Activated CD8-positive, alpha-beta memory T cell treated with anti-CD3 and anti-CD28 coated beads for 4 hours (primary cell): ENCODE measurements at regions not wholly inside any gene's neighbourhood (a gene's known extent, or its start where the extent isn't known, plus 50 kb on each side); places are given as distances from the start of the nearest gene placed in this dataset.

Experiments
- DNase-seq, 2 donors: peaks; one replicate each; pipeline ENCODE4 v3.0.0-alpha.2; 2020; ENCODE audit warnings: low read depth in 2 of 2

GRCh38 chr3:182214416-182214815 lies 502.7 kb downstream of the SOX2 start:
- no peak for DNase-seq

- DNase-seq, result no peak
Measured at GRCh38 chr3:182215881-182216280, 504.2 kb downstream of the SOX2 start.

- DNase-seq, result no peak
Measured at GRCh38 chr3:182216311-182216970, 504.7 kb downstream of the SOX2 start.

DNA sequence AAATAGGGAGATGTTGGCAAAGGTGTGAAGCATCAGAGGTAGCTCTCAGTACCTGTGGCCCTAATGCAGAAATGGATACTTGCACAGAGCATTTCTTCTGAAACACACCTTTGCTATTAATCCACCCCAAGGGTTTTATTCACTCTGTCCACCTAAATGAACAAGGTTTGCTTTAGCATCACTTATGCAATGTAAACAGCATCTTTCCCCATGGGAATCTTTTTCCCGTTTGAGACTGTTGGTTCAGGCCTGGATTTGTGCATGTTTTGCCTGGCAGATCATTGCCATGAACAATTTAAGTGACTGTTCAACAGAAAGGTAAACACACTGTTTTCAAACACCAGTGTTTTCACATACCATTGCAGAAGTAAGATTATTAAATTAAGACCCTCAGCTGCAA lies 508.3 kb downstream of the SOX2 start:
- DNase-seq, result no peak

GRCh38 chr3:182220471-182220870 lies 508.7 kb downstream of the SOX2 start:
- DNase-seq, result no peak

- no peak for DNase-seq
Measured at GRCh38 chr3:182226995-182227394, 515.3 kb downstream of the SOX2 start.

DNA sequence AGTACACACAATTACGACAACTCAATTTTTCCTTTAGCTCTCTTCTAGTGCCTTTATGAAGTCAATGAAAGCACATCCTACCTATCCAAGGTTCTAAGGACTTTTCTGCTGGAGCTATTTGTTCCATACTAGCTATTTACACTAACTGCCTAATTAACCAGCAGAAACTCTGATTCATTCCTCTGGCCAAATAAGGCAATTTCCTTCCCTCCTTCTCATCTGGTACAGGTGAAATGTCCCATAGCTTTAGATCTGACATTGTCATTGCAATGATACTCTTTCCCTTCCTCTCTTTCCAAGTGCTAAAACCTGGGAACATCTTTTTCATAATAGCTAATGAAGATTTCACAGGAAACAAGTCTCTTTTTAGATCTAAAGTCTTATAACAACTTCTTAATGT lies 521.7 kb downstream of the SOX2 start:
- DNase-seq, result no peak

DNA sequence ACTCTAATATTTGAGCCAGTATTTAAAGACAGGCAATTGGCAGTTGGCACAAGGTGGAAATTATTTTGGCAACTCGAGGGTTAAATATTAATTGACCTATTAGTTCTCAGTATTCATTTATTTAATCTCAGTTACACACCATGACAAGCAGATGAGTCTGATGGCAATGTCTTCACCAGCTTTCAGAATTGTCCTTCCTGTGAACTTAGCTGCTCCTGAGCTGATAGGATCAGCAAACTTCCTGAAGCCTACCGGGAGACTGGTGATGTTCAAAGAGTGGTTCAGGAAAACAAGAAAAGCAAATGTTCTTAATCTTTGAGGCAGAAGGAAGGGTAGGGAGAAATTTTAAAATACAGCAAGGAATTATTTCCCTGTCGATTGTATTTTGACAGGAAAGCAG lies 522.2 kb downstream of the SOX2 start:
- DNase-seq, result no peak

DNA sequence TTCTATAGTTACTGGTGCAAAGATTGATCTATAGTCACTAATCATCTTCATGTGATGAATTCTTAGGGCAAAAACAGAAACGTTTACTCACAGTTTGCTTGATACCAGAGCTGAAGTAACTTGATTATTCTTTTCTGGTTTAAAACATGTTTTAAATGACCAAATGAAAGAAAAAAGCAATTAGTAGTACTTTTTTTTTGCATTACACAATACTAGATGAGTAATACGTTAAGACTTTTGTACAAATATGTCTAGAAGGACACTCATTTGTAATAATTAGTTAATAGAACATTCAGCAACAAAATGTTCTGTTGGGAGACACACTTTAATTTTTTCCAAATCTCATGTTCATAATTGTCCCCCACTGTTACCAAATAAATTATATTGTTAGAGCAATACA lies 523.2 kb downstream of the SOX2 start:
- DNase-seq, result no peak

DNA sequence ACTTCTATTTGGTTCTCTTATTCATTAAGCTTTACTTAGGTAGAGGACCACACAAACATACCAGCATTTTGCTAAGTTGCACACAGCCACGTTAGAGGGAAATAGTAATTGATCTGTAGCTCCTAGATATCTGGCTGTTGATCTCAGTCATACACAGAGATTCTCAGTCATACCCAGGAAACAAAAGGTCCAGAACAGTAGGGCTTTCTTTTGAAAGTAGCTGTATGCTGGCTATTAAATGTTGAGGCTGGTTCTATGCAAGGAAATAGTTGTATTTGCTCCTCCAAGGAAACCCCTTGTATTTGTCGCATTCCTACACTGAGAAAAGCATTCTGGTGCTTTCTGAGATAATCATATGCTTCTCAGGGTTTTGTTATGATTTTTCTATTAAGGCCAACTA lies 523.8 kb downstream of the SOX2 start:
- no peak for DNase-seq

- DNase-seq, result no peak
Measured at GRCh38 chr3:182238126-182238525, 526.4 kb downstream of the SOX2 start.

- no peak for DNase-seq
Measured at GRCh38 chr3:182239316-182239715, 527.6 kb downstream of the SOX2 start.

DNA sequence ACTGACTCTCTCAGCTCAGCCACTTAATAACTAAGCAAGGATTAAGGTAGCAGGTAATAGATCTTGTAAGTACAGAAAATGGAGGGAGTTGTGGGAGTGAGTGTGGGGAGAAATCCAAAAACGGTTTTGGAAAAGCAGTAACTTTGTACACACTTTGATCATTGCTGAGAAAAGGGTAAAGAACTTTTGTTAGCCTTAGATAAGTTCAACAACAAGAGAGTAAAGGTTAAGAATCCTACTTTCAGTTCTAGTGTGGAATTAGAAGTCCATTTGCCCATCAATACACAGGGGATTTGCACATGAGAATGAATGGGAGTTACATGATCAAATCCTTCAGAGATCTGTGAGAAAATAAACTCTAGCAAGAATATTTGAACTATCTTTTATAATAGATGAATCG lies 528.7 kb downstream of the SOX2 start:
- DNase-seq, result no peak

GRCh38 chr3:182241196-182241765 lies 529.6 kb downstream of the SOX2 start:
- DNase-seq, result no peak

DNA sequence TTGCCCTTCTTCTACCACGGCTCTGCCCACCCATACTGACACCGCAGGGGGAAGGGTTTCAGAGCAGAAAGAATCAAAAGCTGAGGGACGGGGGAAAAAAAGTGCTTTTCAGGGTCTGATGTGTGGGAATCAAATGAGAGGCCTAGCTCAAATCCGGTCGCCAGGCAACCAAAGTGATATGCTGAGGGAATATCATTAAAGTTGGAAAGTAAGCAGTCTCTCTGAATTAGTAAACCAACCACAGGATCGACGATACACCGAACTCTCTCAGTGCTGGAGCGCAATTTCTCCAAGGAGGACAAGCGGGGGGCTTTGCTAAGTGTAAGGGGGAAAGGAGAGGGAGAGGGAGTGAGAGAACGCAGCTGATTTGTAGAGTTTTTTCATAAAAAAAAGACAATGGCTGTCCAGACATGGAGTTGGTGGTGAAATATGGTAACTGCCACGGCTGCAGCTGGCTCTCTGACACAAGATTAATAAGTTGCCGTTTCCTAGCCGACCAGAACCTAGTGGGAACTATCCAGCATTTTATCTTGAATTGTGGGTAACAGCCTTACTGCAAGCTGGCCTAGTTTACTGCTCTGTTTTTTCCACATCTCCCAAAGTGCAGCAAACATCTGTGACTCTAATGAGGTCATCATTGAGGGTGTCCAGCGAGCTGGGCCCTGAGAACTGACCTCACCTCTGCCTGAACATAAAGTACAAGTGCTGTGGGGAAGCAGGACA lies 530.2 kb downstream of the SOX2 start:
- DNase-seq, result no peak

GRCh38 chr3:182242489-182242942 lies 530.8 kb downstream of the SOX2 start:
- DNase-seq, result no peak

DNA sequence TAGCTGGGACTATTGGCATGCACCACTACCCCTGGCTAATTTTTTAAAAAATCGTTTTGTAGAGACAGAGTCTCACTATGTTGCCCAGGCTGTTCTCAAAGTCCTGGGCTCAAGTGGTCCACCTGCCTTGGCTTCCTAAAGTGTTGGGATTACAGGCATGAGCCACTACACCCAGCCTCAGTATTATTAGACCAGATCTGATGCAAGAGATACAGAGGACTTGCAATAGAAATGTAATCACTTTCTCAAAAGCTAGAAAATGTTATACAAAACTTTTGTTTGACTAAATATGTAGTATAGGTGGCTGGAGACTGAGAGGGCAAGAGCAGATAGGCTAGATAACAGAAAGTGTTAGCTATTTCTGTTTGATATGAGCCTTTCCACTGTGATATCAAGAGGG lies 531.9 kb downstream of the SOX2 start:
- DNase-seq, result no peak

DNA sequence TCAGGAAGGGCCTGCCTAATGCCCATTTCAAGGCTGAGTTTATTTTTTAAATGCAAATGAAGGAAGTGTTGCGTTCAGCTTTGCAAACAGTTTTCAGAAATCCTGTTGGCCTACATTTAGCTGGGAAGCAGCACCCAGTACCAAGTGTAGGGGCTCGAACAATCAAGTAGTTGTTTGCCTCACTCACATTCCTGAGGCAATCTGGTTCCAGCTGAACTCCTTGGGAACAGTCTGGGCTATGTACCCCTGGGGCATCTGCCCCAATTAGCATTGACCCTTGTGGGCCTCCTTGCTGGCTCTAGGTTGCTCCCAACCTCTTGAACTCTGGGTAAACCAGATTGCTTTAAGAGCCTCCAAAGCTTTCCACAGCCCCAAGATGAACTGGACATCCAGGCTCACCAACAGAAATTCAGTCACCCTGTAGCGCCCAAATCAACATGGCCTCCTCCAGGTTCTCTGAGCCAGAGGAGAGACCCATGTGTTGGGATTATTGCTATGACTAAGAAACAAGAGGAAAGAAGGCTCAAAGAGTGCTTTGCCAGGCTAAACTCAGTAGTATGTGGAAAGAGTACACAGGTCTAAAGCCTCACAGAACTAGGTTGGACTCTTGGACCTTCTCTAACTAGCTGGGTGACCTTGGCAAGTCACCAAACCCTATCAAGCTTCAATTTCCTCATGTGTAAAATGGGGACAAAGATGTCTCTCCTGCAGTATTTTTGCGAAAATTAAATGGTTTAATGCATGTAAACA lies 532.7 kb downstream of the SOX2 start:
- no peak for DNase-seq

DNA sequence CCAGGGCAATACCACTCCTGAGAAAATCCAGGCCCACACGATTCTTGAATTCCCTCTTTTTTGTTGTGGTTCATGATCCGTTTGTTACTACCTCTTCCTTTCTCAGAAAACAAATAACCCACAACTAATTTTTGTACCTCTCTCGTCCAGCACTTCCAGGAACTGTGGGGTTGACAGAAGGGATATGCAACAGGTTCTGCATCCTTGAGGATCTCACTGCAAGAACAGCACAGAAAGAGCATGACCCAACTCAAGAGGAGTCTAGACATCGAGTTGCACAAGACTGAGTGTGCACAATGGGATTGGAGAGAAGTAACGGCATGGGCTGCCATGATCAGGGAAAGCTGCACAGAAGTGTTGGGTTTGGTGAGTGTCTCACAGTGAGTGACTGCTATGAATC lies 533.3 kb downstream of the SOX2 start:
- no peak for DNase-seq

DNA sequence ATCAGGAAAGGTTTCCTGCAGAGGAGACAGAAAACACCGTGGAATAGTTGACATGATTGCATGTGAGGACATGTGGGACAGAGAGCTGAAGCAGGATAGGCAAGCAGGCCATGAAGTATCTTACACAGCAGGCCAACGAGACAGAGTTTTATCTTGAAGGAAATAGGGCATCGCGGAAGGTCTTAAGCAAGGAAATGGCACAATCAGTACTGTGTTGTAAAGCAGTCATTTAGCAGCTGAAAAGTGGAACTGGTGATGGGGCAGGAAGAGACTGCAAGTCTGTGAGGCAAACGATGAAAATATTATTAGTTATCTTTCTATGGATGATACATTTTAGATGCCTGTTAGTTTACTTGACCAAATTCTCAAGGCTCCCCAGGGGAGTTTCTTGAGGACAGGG lies 535.1 kb downstream of the SOX2 start:
- DNase-seq, result no peak

DNA sequence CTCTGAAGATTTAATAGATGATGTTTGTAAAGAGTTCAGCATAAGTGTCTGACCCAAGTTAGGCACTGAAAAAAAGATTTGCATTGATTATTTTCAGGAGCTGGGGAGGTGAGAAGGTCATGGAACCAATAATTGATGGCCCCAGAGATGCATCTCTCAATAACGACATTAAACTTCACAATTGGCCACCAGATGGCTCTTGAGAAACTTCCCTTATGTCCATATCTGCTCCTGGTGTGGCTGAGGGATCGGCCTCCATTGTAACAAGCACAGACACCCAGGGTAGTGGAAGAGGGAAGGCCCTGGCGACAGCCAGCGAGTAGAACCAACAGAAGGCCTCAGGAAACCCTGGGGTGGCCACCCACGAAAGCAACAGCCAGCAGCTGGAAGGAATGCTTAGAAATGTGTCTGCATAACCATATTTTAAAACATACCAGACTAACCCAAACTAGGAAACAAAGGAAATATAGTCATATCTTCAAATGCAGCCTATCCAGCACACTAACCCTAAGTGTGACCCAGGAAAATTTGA lies 536.7 kb downstream of the SOX2 start:
- DNase-seq, result no peak

- DNase-seq, result no peak
Measured at GRCh38 chr3:182252802-182253201, 540.5 kb upstream of the ATP11B start.
